HCT116 (cell line): ENCODE measurements at regions not wholly inside any gene's neighbourhood (a gene's known extent, or its start where the extent isn't known, plus 50 kb on each side); places are given as distances from the start of the nearest gene placed in this dataset.

Experiments
- ATAC-seq: fragments of 200-7000 bp; cut with Tn5 transposase; 2 replicates; pipeline ENCODE4 v1.9.1; 2020; ENCODE audit warnings: mild to moderate bottlenecking, moderate library complexity
- BruUV-seq: library from RNA; stranded (reverse); fragments of 400-500 nt; replicated peaks from 2 replicates; lab custom pipeline; 2021; lab: Mats Ljungman, UMichigan
- CTCF ChIA-PET: fragments of 300-600 bp; sonication (Branson Sonifier 250); formaldehyde crosslinking; loops from one replicate; lab custom pipeline; 2021; ENCODE audit warnings: antibody characterized with exemption; lab: Charles Lee
- POLR2A ChIA-PET: fragments of 300-600, 350-600 bp; sonication (Branson Sonifier 250); formaldehyde crosslinking; loops from one replicate; lab custom pipeline; 2021; ENCODE audit warnings: antibody characterized with exemption; lab: Charles Lee
- RAD21 ChIA-PET, 2 experiments: fragments of 300-600 bp; sonication (Branson Sonifier 250); formaldehyde crosslinking; loops; one replicate each; lab custom pipeline; 2023; ENCODE audit warnings: low total read pairs in 2 of 2; ENCODE audit not compliant: uncharacterized antibody in 2 of 2, unreplicated experiment in 2 of 2, low non-redundant PET in 1 of 2; lab: Charles Lee
- DNase-seq: peaks from one replicate; pipeline ENCODE4 v3.0.0-alpha.2; 2010; ENCODE audit warnings: low read depth, low spot score
- H2AFZ ChIP-seq: fragments of 200-600 bp; shearing (Covaris generic), sonication (generic); 2 replicates; pipeline ENCODE4 v1.6.1; 2017; ENCODE audit warnings: low read depth, mixed run types, mixed read lengths, antibody characterized with exemption, low read length; ENCODE audit not compliant: poor library complexity, severe bottlenecking
- H3K27ac ChIP-seq: 2 replicates; pipeline ENCODE4 v1.5.1; 2012; ENCODE audit warnings: low read depth, low read length
- H3K27me3 ChIP-seq: fragments of 200-600 bp; sonication (generic); 2 replicates; pipeline ENCODE4 v1.6.1; 2016; ENCODE audit warnings: mixed run types, low read length, mixed read lengths; ENCODE audit not compliant: insufficient read depth
- H3K36me3 ChIP-seq, 2 experiments: fragments of 200-500 bp in 1 of 2; fragments of 200-600 bp in 1 of 2; sonication (Bioruptor generic) in 1 of 2; sonication (generic) in 1 of 2; 2 replicates each; pipeline versions ENCODE4 v1.5.1 to v1.6.1; 2014 to 2016; ENCODE audit warnings: low read length in 2 of 2, inconsistent platforms in 1 of 2, mixed read lengths in 1 of 2, mixed run types in 1 of 2; ENCODE audit not compliant: insufficient read depth in 2 of 2, control insufficient read depth in 1 of 2
- H3K4me1 ChIP-seq, 2 experiments: fragments of 200-600 bp in 1 of 2; sonication (generic) in 1 of 2; 2 replicates each; pipeline versions ENCODE4 v1.5.1 to v1.6.1; 2012 to 2017; ENCODE audit warnings: low read length in 2 of 2, inconsistent platforms in 1 of 2, mild to moderate bottlenecking in 1 of 2, mixed read lengths in 1 of 2, mixed run types in 1 of 2, moderate library complexity in 1 of 2; ENCODE audit not compliant: insufficient read depth in 2 of 2, control insufficient read depth in 1 of 2
- H3K4me2 ChIP-seq: fragments of 200-600 bp; sonication (generic); 2 replicates; pipeline ENCODE4 v1.6.1; 2017; ENCODE audit warnings: mixed run types, low read length, mixed read lengths
- H3K4me3 ChIP-seq, 2 experiments: fragments of 200-600 bp in 1 of 2; sonication (generic) in 1 of 2; replicated peaks in 1 of 2; 2 replicates each; pipeline ENCODE4 v1.5.1; 2011 to 2016; ENCODE audit warnings: low read length in 2 of 2, control low read depth in 1 of 2, low read depth in 1 of 2, mild to moderate bottlenecking in 1 of 2, mixed read lengths in 1 of 2, mixed run types in 1 of 2
- H3K79me2 ChIP-seq: fragments of 200-600 bp; sonication (generic); 2 replicates; pipeline ENCODE4 v1.6.1; 2017; ENCODE audit warnings: mild to moderate bottlenecking, mixed run types, low read length, moderate library complexity, mixed read lengths; ENCODE audit not compliant: insufficient read depth
- H3K9ac ChIP-seq: fragments of 200-600 bp; sonication (generic); 2 replicates; pipeline ENCODE4 v1.6.1; 2016; ENCODE audit warnings: low read length, mixed read lengths
- H3K9me2 ChIP-seq: fragments of 200-600 bp; sonication (generic), shearing (Covaris generic); 2 replicates; pipeline ENCODE4 v1.6.1; 2017; ENCODE audit warnings: mixed run types, mild to moderate bottlenecking, moderate library complexity; ENCODE audit not compliant: insufficient read depth
- H3K9me3 ChIP-seq, 2 experiments: fragments of 200-500 bp in 1 of 2; fragments of 200-600 bp in 1 of 2; sonication (Bioruptor generic) in 1 of 2; sonication (generic) in 1 of 2; 2 replicates each; pipeline ENCODE4 v1.6.1; 2014 to 2017; ENCODE audit warnings: low read length in 2 of 2, mixed read lengths in 2 of 2, inconsistent platforms in 1 of 2, low read depth in 1 of 2, mild to moderate bottlenecking in 1 of 2, mixed run types in 1 of 2, moderate library complexity in 1 of 2; ENCODE audit not compliant: control insufficient read depth in 1 of 2, insufficient read depth in 1 of 2
- H4K20me1 ChIP-seq: fragments of 200-600 bp; sonication (generic), shearing (Covaris generic); 2 replicates; pipeline ENCODE4 v1.6.1; 2017; ENCODE audit warnings: mixed run types, mild to moderate bottlenecking, moderate library complexity; ENCODE audit not compliant: insufficient read depth
- CBX3 ChIP-seq: IDR thresholded peaks from 2 replicates; pipeline ENCODE4 v1.6.1; 2012; ENCODE audit warnings: low read depth
- CEBPB ChIP-seq: IDR thresholded peaks from 2 replicates; pipeline ENCODE4 v1.6.1; 2012; ENCODE audit warnings: low read depth
- EGR1 ChIP-seq: IDR thresholded peaks from 2 replicates; pipeline ENCODE4 v1.6.1; 2012; ENCODE audit warnings: low read depth
- ELF1 ChIP-seq: IDR thresholded peaks from 2 replicates; pipeline ENCODE4 v1.6.1; 2012; ENCODE audit warnings: low read depth, borderline replicate concordance
- EZH2phosphoT487 ChIP-seq: fragments of 200-600 bp; IDR thresholded peaks from 2 replicates; pipeline ENCODE4 v1.6.1; 2018; ENCODE audit warnings: antibody characterized with exemption, borderline replicate concordance
- MAX ChIP-seq: IDR thresholded peaks from 2 replicates; pipeline ENCODE4 v1.6.1; 2012
- POLR2A ChIP-seq: IDR thresholded peaks from 2 replicates; pipeline ENCODE4 v1.7.0; 2011; ENCODE audit warnings: borderline replicate concordance; ENCODE audit not compliant: insufficient read depth, insufficient read length; ENCODE audit errors: extremely low read depth
- POLR2AphosphoS5 ChIP-seq: IDR thresholded peaks from 2 replicates; pipeline ENCODE4 v1.6.1; 2011; ENCODE audit warnings: mild to moderate bottlenecking, low read depth, low read length, moderate library complexity
- RAD21 ChIP-seq: IDR thresholded peaks from 2 replicates; pipeline ENCODE4 v1.6.1; 2012; ENCODE audit warnings: low read depth, mild to moderate bottlenecking
- REST ChIP-seq: IDR thresholded peaks from 2 replicates; pipeline ENCODE4 v1.6.1; 2012; ENCODE audit warnings: low read depth
- SP1 ChIP-seq: IDR thresholded peaks from 2 replicates; pipeline ENCODE4 v1.6.1; 2012; ENCODE audit warnings: low read depth
- TCF7L2 ChIP-seq: IDR thresholded peaks from 2 replicates; pipeline ENCODE4 v1.7.0; 2011; ENCODE audit warnings: borderline replicate concordance, inconsistent platforms; ENCODE audit not compliant: insufficient read depth, insufficient read length; ENCODE audit errors: extremely low read depth
- YY1 ChIP-seq: IDR thresholded peaks from 2 replicates; pipeline ENCODE4 v1.6.1; 2011; ENCODE audit warnings: low read length, low read depth, moderate library complexity, mild to moderate bottlenecking; ENCODE audit not compliant: insufficient replicate concordance; ENCODE audit errors: extremely low read depth
- ZFX ChIP-seq: fragments of 450-650 bp; IDR thresholded peaks from 2 replicates; pipeline ENCODE4 v1.6.1; 2017
- ZNF274 ChIP-seq: fragments of 200-500 bp; sonication (Bioruptor generic); IDR thresholded peaks from 2 replicates; pipeline ENCODE4 v1.6.1; 2014; ENCODE audit warnings: mild to moderate bottlenecking, low read depth, low read length, inconsistent platforms
- intact Hi-C: fragments of 100-400 bp; cut with micrococcal nuclease; formaldehyde crosslinking; loops from 2 replicates; pipeline ENCODE4 v1.10.0; 2022
- TF ChIP-seq, protein P1 (sequence below): IDR thresholded peaks from 2 replicates; pipeline ENCODE4 v1.6.1; 2012

DNA sequence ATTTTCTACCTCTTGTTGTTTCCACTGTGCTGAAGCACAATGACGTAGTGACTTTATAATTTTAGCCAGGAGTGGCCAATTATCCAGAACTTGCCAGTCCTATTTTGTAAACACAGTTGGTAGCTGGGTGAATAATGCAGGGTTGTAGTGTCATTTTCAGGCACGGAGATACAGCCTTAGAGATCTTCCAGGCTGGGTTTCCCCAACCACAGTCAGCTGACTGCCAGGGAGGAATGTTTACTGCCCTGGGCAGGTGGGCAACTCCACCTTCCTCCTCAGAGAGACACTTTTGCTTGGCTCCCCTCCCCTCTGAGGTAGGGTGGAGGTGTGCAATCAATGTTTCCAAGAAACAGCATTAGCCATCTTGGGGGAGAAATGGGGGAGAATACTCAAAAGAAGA, 228.1 kb upstream of the NR4A3 start (continued):
- TF ChIP-seq REST = no peak

- ATAC-seq = no peak
- Histone ChIP-seq H3K4me3 (no peak overlapping the region), H3K27me3 (no peaks in the 10 kb centered on the region), H3K27ac (no peak overlapping the region), H3K79me2 (no peaks in the 10 kb centered on the region), H3K9ac (no peak overlapping the region), H2AFZ (no peak overlapping the region), H3K36me3 (no peaks in the 10 kb centered on the region), H4K20me1 (no peaks in the 10 kb centered on the region), H3K4me1 (no peaks in the 10 kb centered on the region), H3K9me2 (no peaks in the 10 kb centered on the region), H3K9me3 (no peaks in the 10 kb centered on the region), H3K4me2 (no peak overlapping the region)
- RAD21 ChIA-PET = no interaction called here
- intact Hi-C loops = no loop called here
- BruUV-seq = no TSS peak
- no peak for DNase-seq
- POLR2A ChIA-PET = no interaction called here
- CTCF ChIA-PET = no interaction called here
- no peak for TF ChIP-seq EZH2phosphoT487
- no peak for TF ChIP-seq REST
- no peak for TF ChIP-seq RAD21
- TF ChIP-seq ZNF274 = no peak
- no peak for TF ChIP-seq TCF7L2
- TF ChIP-seq ELF1 = no peak
- no peak for TF ChIP-seq ZFX
- TF ChIP-seq EGR1 = no peak
- no peak for TF ChIP-seq SP1
- TF ChIP-seq YY1 = no peak
- TF ChIP-seq, protein P1, sequence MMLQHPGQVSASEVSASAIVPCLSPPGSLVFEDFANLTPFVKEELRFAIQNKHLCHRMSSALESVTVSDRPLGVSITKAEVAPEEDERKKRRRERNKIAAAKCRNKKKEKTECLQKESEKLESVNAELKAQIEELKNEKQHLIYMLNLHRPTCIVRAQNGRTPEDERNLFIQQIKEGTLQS = no peak
- no peak for TF ChIP-seq MAX
- TF ChIP-seq CEBPB = no peak
- no peak for TF ChIP-seq POLR2AphosphoS5
- TF ChIP-seq CBX3 = no peak
- TF ChIP-seq POLR2A = no peak
These were observed 227.5 kb upstream of the NR4A3 start for GRCh38 chr9:99594056-99594780.
